HL-60 (cell line): ENCODE measurements at regions not wholly inside any gene's neighbourhood (a gene's known extent, or its start where the extent isn't known, plus 50 kb on each side); places are given as distances from the start of the nearest gene placed in this dataset.

Experiments
- GABPA ChIP-seq: IDR thresholded peaks from 2 replicates; pipeline ENCODE4 v1.6.1; 2012; ENCODE audit warnings: low read depth
- POLR2AphosphoS5 ChIP-seq: IDR thresholded peaks from 2 replicates; pipeline ENCODE4 v1.6.1; 2012; ENCODE audit warnings: low read depth
- TF ChIP-seq, protein P1 (sequence below): IDR thresholded peaks from one replicate; pipeline ENCODE4 v1.5.1; 2011; ENCODE audit warnings: low read length, control low read depth, inconsistent platforms; ENCODE audit not compliant: insufficient read depth
- TF ChIP-seq, protein P2 (sequence below): IDR thresholded peaks from 2 replicates; pipeline ENCODE4 v1.6.1; 2012; ENCODE audit warnings: low read depth; ENCODE audit not compliant: insufficient replicate concordance

DNA sequence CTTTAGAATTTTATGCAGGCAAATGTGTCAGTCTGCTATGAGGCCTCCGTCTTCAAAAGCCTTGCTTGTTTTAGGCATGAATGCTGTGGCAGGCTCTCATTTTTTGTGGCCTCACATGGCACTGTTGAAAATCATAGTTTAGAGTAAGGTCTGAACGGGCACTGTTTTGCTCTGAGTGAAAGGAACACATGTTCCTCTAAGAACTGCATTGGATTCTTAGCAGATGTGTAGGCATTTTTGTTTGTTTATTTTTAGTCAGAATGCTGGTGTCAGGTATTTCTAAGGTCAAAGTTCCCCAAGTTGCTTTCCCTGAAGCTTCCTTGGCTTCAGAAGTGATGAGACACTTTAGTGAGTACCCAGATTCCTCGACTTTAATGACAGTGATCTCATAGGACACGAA, 173.7 kb downstream of the HS3ST3B1 start:
- TF ChIP-seq POLR2AphosphoS5 (no peak), GABPA (no peak)
- TF ChIP-seq, protein P1, sequence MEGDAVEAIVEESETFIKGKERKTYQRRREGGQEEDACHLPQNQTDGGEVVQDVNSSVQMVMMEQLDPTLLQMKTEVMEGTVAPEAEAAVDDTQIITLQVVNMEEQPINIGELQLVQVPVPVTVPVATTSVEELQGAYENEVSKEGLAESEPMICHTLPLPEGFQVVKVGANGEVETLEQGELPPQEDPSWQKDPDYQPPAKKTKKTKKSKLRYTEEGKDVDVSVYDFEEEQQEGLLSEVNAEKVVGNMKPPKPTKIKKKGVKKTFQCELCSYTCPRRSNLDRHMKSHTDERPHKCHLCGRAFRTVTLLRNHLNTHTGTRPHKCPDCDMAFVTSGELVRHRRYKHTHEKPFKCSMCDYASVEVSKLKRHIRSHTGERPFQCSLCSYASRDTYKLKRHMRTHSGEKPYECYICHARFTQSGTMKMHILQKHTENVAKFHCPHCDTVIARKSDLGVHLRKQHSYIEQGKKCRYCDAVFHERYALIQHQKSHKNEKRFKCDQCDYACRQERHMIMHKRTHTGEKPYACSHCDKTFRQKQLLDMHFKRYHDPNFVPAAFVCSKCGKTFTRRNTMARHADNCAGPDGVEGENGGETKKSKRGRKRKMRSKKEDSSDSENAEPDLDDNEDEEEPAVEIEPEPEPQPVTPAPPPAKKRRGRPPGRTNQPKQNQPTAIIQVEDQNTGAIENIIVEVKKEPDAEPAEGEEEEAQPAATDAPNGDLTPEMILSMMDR: no peak
- TF ChIP-seq, protein P2, sequence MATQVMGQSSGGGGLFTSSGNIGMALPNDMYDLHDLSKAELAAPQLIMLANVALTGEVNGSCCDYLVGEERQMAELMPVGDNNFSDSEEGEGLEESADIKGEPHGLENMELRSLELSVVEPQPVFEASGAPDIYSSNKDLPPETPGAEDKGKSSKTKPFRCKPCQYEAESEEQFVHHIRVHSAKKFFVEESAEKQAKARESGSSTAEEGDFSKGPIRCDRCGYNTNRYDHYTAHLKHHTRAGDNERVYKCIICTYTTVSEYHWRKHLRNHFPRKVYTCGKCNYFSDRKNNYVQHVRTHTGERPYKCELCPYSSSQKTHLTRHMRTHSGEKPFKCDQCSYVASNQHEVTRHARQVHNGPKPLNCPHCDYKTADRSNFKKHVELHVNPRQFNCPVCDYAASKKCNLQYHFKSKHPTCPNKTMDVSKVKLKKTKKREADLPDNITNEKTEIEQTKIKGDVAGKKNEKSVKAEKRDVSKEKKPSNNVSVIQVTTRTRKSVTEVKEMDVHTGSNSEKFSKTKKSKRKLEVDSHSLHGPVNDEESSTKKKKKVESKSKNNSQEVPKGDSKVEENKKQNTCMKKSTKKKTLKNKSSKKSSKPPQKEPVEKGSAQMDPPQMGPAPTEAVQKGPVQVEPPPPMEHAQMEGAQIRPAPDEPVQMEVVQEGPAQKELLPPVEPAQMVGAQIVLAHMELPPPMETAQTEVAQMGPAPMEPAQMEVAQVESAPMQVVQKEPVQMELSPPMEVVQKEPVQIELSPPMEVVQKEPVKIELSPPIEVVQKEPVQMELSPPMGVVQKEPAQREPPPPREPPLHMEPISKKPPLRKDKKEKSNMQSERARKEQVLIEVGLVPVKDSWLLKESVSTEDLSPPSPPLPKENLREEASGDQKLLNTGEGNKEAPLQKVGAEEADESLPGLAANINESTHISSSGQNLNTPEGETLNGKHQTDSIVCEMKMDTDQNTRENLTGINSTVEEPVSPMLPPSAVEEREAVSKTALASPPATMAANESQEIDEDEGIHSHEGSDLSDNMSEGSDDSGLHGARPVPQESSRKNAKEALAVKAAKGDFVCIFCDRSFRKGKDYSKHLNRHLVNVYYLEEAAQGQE: no peak
